ENCODE measurements at regions not wholly inside any gene's neighbourhood (a gene's known extent, or its start where the extent isn't known, plus 50 kb on each side); places are given as distances from the start of the nearest gene placed in this dataset.

DNA sequence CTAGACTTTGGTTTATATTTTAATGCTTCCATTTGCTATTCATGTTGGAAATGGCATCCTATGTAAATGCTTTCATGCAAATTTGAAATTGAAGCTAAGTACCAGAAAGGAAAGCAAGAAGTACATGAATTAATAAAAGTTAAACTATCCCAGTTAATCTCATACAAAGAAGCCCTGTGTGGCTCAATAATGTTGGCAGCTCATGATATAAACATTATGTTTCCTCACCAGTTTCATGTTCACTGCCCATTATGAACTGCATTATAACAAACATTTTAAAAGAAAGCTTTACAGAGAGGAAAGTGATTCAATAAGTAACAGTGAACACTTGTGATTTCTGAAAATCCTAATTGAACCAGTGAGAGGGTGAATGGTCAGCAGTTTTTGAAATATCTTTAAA is 62.9 kb upstream of the ROBO2 start:
- TF ChIP-seq, protein P1, sequence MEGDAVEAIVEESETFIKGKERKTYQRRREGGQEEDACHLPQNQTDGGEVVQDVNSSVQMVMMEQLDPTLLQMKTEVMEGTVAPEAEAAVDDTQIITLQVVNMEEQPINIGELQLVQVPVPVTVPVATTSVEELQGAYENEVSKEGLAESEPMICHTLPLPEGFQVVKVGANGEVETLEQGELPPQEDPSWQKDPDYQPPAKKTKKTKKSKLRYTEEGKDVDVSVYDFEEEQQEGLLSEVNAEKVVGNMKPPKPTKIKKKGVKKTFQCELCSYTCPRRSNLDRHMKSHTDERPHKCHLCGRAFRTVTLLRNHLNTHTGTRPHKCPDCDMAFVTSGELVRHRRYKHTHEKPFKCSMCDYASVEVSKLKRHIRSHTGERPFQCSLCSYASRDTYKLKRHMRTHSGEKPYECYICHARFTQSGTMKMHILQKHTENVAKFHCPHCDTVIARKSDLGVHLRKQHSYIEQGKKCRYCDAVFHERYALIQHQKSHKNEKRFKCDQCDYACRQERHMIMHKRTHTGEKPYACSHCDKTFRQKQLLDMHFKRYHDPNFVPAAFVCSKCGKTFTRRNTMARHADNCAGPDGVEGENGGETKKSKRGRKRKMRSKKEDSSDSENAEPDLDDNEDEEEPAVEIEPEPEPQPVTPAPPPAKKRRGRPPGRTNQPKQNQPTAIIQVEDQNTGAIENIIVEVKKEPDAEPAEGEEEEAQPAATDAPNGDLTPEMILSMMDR (IDR thresholded peaks at IDR 0.05) = no peak
- no peak for TF ChIP-seq POLR2A (IDR thresholded peaks at IDR 0.05)

All from Peyer's patch (tissue), 4 donors.